Epithelial cell of proximal tubule (primary cell): ENCODE measurements at regions not wholly inside any gene's neighbourhood (a gene's known extent, or its start where the extent isn't known, plus 50 kb on each side); places are given as distances from the start of the nearest gene placed in this dataset.

Experiments used
- DNase-seq: peaks from one replicate; pipeline ENCODE4 v3.0.0-alpha.2; 2011; ENCODE audit warnings: low read depth
- H3K4me3 ChIP-seq: 2 replicates; pipeline ENCODE4 v1.5.1; 2011; ENCODE audit warnings: low read depth, mild to moderate bottlenecking, low read length
- CTCF ChIP-seq: conservative IDR thresholded peaks from 2 replicates; pipeline ENCODE4 v1.5.1; 2012; ENCODE audit warnings: low read depth, mild to moderate bottlenecking, low read length

- no peak for DNase-seq
- no peak overlapping the region for H3K4me3 ChIP-seq
- no peak for TF ChIP-seq CTCF
Measured at GRCh38 chr1:17941431-17942189, 166.0 kb upstream of the IGSF21 start.

GRCh38 chr1:17943506-17943905, 164.1 kb upstream of the IGSF21 start:
- H3K4me3 ChIP-seq = no peak overlapping the region
- TF ChIP-seq CTCF = no peak
- no peak for DNase-seq

- no peak overlapping the region for H3K4me3 ChIP-seq
- no peak for TF ChIP-seq CTCF
Measured at GRCh38 chr1:17944646-17945045, 163.0 kb upstream of the IGSF21 start.

GRCh38 chr1:17946434-17946833, 161.2 kb upstream of the IGSF21 start:
- no peak overlapping the region for H3K4me3 ChIP-seq
- no peak for TF ChIP-seq CTCF
- no peak for DNase-seq

More at GRCh38 chr1:17944646-17945045, 163.0 kb upstream of the IGSF21 start:
- DNase-seq = no peak

- H3K4me3 ChIP-seq = no peak overlapping the region
- no peak for DNase-seq
- no peak for TF ChIP-seq CTCF
Measured at GRCh38 chr1:17948594-17948993, 159.0 kb upstream of the IGSF21 start.

GRCh38 chr1:17949511-17949910, 158.1 kb upstream of the IGSF21 start:
- no peak overlapping the region for H3K4me3 ChIP-seq
- TF ChIP-seq CTCF = no peak
- DNase-seq = no peak

- no peak for TF ChIP-seq CTCF
- no peak overlapping the region for H3K4me3 ChIP-seq
- no peak for DNase-seq
Measured at GRCh38 chr1:17950728-17951127, 156.9 kb upstream of the IGSF21 start.
